Transverse colon (tissue), 4 donors: ENCODE measurements at regions not wholly inside any gene's neighbourhood (a gene's known extent, or its start where the extent isn't known, plus 50 kb on each side); places are given as distances from the start of the nearest gene placed in this dataset.
"Not testable (repeated sequence)": the region's sequence is repeated elsewhere in the genome, so short reads cannot be mapped to it uniquely, and the experiment has no call there.

Source experiments
- DNase-seq: peaks from one replicate; pipeline ENCODE4 v3.0.0-alpha.2; 2019
- H3K27ac ChIP-seq, 4 donors: fragments of 200-600 bp; sonication (generic); 2 replicates each; pipeline ENCODE4 v1.5.1; 2016 to 2018; ENCODE audit warnings: inconsistent platforms in 4 of 4
- H3K27me3 ChIP-seq: fragments of 200-600 bp; sonication (generic); 2 replicates; pipeline ENCODE4 v1.5.1; 2017; ENCODE audit warnings: inconsistent platforms
- H3K36me3 ChIP-seq, 4 donors: fragments of 200-600 bp; sonication (generic); 2 replicates each; pipeline ENCODE4 v1.5.1; 2017 to 2019; ENCODE audit warnings: inconsistent platforms in 4 of 4
- H3K4me1 ChIP-seq, 4 donors: fragments of 200-600 bp; sonication (generic); 2 replicates each; pipeline ENCODE4 v1.5.1; 2017 to 2020; ENCODE audit warnings: inconsistent platforms in 4 of 4
- H3K4me3 ChIP-seq, 4 donors: fragments of 200-600 bp; sonication (generic); 1 replicate in 1 of 4; 2 replicates in 3 of 4; pipeline versions ENCODE4 v1.5.1 to v1.6.1; 2017 to 2019; ENCODE audit warnings: inconsistent platforms in 4 of 4
- H3K9me3 ChIP-seq, 2 donors: fragments of 200-600 bp; sonication (generic); 2 replicates each; pipeline ENCODE4 v1.5.1; 2017 to 2019; ENCODE audit warnings: inconsistent platforms in 2 of 2
- WGBS, 2 donors: methylation state at CpG; one replicate each; pipeline ENCODE4 v1.1.5; 2018; ENCODE audit warnings: low coverage in 1 of 2; 5-methylcytosine and 5-hydroxymethylcytosine counted together
- in situ Hi-C, 4 donors: fragments of 200-750 bp; cut with MboI; loops; one replicate each; pipeline versions ENCODE4 v1.15.0 to v1.15.1; 2017; ENCODE audit warnings: low sequenced_read_pairs in 3 of 4, low pct_ligation_motif_present in 1 of 4, low pct_unique_long_range_greater_than_20kb in 1 of 4
- intact Hi-C: fragments of 100-400 bp; cut with DNase I; formaldehyde crosslinking; loops from one replicate; pipeline ENCODE4 v1.15.1; 2023; ENCODE audit warnings: low total_unique reads

- H3K27me3 ChIP-seq, in situ Hi-C loops, H3K27ac ChIP-seq, H3K4me3 ChIP-seq, DNase-seq, H3K36me3 ChIP-seq, H3K4me1 ChIP-seq, H3K9me3 ChIP-seq, intact Hi-C loops: not testable (repeated sequence)
- WGBS, 2 donors, result 40% methylated on average over 2 of the region's 6 CpGs; no CpG with 5 or more reads in 1 of the 2 donors
Measured at GRCh38 chr15:20019758-20020157, 521.8 kb downstream of the GOLGA6L6 start.

GRCh38 chr15:20017581-20017980 is 524.0 kb downstream of the GOLGA6L6 start:
- not testable (repeated sequence) for DNase-seq

GRCh38 chr15:20016941-20017340 is 524.7 kb downstream of the GOLGA6L6 start:
- H3K4me3 ChIP-seq, H3K27ac ChIP-seq, H3K9me3 ChIP-seq, H3K4me1 ChIP-seq, in situ Hi-C loops, DNase-seq, intact Hi-C loops, H3K27me3 ChIP-seq, H3K36me3 ChIP-seq: not testable (repeated sequence)
- WGBS, 2 donors, result no CpG with 5 or more reads among the region's 9 CpGs

More at GRCh38 chr15:20017581-20017980, 524.0 kb downstream of the GOLGA6L6 start:
- intact Hi-C loops, in situ Hi-C loops, H3K9me3 ChIP-seq, H3K27me3 ChIP-seq, H3K4me3 ChIP-seq, H3K4me1 ChIP-seq, H3K36me3 ChIP-seq, H3K27ac ChIP-seq: not testable (repeated sequence)
- 71% methylated on average over 4 of the region's 8 CpGs; no CpG with 5 or more reads in 1 of the 2 donors for WGBS, 2 donors

DNA sequence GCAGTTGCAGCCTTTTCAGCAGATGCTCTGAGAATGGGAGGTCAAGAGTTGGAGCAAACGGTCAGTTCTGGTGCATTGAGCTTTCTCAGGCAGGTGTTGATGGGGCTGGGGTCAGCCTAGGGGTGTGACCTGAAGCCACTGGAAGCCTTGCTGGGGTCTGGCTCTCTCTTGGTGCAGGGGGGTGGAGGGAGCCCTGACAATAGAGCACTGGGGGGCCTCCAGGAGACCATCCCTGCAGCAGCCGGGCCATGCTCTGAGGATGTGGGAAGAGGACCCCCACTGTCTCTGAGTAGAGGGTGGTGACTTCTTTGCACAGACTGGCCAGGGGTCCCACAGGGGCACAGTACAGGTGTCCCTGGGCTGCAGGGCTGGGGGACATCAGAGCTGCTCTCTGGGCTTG is 528.8 kb downstream of the GOLGA6L6 start:
- intact Hi-C loops, DNase-seq, H3K9me3 ChIP-seq, H3K4me3 ChIP-seq, H3K36me3 ChIP-seq, H3K27ac ChIP-seq, in situ Hi-C loops, H3K4me1 ChIP-seq, H3K27me3 ChIP-seq: not testable (repeated sequence)
- WGBS, 2 donors, result 63% methylated on average over 2 of the region's 2 CpGs; no CpG with 5 or more reads in 1 of the 2 donors

DNA sequence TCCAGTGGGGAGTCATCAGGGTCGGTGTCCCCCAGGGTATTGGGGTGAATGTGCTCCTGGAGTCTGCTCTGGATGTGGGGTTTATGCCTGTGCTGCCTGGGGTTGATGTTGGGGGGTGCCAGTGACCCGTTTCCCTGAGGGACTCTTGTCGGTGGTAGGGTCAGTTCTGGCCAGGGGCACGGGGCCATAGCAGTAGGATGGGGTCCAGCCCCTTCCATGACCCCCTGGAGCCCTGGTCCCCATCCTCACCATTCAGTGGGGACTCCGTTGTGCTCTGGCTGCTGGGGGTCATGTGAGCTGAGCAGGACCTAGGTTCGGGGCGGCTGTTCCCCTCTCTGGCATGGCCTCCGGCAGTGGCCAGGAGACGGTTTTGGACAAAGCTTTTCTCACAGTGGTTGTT is 530.8 kb downstream of the GOLGA6L6 start:
- DNase-seq, H3K27me3 ChIP-seq, H3K9me3 ChIP-seq, H3K4me1 ChIP-seq, in situ Hi-C loops, intact Hi-C loops, H3K27ac ChIP-seq, H3K4me3 ChIP-seq, H3K36me3 ChIP-seq: not testable (repeated sequence)
- 83% methylated on average over 2 of the region's 9 CpGs; no CpG with 5 or more reads in 1 of the 2 donors for WGBS, 2 donors

GRCh38 chr15:20009619-20010018 is 532.0 kb downstream of the GOLGA6L6 start:
- in situ Hi-C loops, result not testable (repeated sequence)

DNA sequence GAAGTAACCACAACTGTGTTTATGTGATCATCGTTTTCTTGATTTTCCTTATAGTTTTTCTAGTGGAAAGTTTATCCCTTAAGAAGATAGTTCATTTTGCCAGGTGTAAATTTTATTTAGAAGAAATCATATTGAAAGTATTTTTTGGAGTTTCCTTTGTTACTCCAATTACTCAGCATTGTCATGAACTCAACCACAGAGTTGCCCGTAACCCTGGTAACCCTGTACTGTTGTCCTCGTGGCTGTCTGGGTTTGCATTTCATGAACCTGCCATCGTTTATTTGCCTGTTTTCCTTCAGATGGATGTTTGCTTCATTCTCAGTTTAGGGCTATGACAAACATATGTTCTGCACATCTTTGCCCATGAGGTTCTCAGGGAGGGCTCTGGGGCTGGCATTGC is 534.3 kb downstream of the GOLGA6L6 start:
- H3K27ac ChIP-seq, H3K27me3 ChIP-seq, intact Hi-C loops, DNase-seq, H3K36me3 ChIP-seq, H3K4me3 ChIP-seq, in situ Hi-C loops, H3K4me1 ChIP-seq, H3K9me3 ChIP-seq: not testable (repeated sequence)
- 59% methylated on average over 4 of the region's 4 CpGs; no CpG with 5 or more reads in 1 of the 2 donors for WGBS, 2 donors

More at GRCh38 chr15:20009619-20010018, 532.0 kb downstream of the GOLGA6L6 start:
- H3K9me3 ChIP-seq, H3K27me3 ChIP-seq, intact Hi-C loops, H3K4me1 ChIP-seq, H3K4me3 ChIP-seq, H3K36me3 ChIP-seq, DNase-seq, H3K27ac ChIP-seq: not testable (repeated sequence)
- no CpG with 5 or more reads among the region's 8 CpGs for WGBS, 2 donors

DNA sequence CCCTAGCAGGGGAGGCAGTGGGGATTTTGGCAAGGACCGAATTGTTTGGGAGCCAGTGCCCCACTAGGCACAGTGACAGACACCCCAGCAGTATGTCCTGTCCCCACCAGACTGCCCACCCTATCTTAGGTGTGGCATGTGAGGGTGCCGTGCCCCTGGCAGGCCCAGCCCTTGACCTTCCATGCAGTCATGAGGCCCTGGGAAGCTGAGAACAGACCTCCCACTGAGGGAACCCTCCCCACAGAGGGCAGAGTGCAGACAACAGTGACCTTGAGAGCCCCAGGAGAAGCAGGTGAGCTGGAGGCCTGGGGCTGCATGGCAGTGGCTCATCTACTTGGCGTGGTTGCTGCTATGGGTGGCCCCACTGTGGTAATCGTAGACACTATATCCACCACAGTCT is 538.1 kb downstream of the GOLGA6L6 start:
- H3K27ac ChIP-seq, H3K27me3 ChIP-seq, in situ Hi-C loops, H3K4me3 ChIP-seq, intact Hi-C loops, H3K4me1 ChIP-seq, H3K9me3 ChIP-seq, DNase-seq, H3K36me3 ChIP-seq: not testable (repeated sequence)
- 71% methylated on average over 3 of the region's 4 CpGs; no CpG with 5 or more reads in 1 of the 2 donors for WGBS, 2 donors

DNA sequence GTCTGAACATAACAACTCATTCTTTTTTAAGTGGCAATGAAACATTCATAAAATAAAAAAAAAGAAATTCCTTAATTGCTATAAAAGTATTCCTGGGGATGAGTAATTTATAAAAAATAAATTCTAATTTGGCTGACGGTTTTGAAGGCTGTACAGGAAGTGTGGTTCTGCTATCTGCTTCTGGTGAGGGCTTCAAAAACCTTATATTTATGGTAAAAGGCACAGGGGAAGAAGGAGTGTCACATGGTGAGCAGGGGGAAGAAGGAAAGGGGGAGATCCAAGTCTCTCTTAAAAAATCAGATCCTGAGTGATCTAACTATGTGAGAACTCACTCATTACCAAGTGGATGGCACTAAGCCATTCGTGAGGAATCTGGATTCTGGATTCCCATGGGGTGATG is 539.0 kb downstream of the GOLGA6L6 start:
- in situ Hi-C loops, H3K4me3 ChIP-seq, intact Hi-C loops, H3K27me3 ChIP-seq, H3K36me3 ChIP-seq, H3K4me1 ChIP-seq, H3K9me3 ChIP-seq, H3K27ac ChIP-seq, DNase-seq: not testable (repeated sequence)
- 40 to 56% methylated on average over 1 of the region's 2 CpGs for WGBS, 2 donors

DNA sequence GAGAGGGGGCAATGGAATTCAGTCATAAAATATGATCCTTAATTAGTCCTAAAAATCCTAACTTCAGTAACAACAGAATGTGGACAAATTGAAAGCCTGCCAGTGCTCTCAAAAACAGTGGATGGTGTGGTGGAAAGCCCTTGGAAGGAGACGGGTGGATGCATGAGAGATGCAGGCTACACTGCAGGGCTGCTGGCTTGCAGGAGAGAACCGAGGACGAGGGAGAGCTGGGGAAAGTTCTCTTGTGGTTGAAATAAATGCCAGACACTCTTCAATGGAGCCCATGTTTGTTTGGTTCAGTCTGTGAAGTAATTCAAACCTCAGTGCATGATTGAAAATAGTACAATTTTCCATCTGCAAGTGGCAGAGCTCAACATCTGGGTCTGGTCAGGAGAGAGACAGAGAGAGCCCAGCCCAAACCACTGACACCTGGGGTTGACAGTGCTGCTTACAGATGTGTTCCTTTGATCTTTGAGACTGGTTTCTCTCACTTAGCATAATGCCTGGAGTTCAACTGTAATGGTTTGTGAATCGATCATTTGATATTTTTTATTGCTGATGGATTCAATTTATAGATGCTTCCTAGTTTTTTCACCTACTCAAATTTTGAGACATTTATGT is 544.9 kb downstream of the GOLGA6L6 start:
- intact Hi-C loops, H3K36me3 ChIP-seq, H3K9me3 ChIP-seq, H3K4me1 ChIP-seq, in situ Hi-C loops, H3K27me3 ChIP-seq, DNase-seq, H3K4me3 ChIP-seq, H3K27ac ChIP-seq: not testable (repeated sequence)
- WGBS, 2 donors, result 50 to 54% methylated on average over 2 to 4 of the region's 4 CpGs

GRCh38 chr15:19995296-19995695 is 546.3 kb downstream of the GOLGA6L6 start:
- DNase-seq, H3K36me3 ChIP-seq, intact Hi-C loops, H3K4me1 ChIP-seq, H3K9me3 ChIP-seq, H3K27ac ChIP-seq, H3K27me3 ChIP-seq, H3K4me3 ChIP-seq, in situ Hi-C loops: not testable (repeated sequence)
- 40% methylated on average over 1 of the region's 1 CpG; no CpG with 5 or more reads in 1 of the 2 donors for WGBS, 2 donors
